Esophagus squamous epithelium (tissue), 4 donors: ENCODE measurements at regions not wholly inside any gene's neighbourhood (a gene's known extent, or its start where the extent isn't known, plus 50 kb on each side); places are given as distances from the start of the nearest gene placed in this dataset.

ENCODE experiments used
- POLR2A ChIP-seq, 4 donors: fragments of 450-650 bp; IDR thresholded peaks; one replicate each; pipeline ENCODE4 v1.6.1; 2017; ENCODE audit warnings: antibody characterized with exemption in 4 of 4, mild to moderate bottlenecking in 4 of 4, moderate library complexity in 3 of 4
- TF ChIP-seq, protein P1 (sequence below), 6 experiments: fragments of 450-650 bp in 4 of 6; fragments of 200-600 bp in 2 of 6; sonication (generic) in 2 of 6; IDR thresholded peaks; one replicate each; pipeline ENCODE4 v1.5.1; 2016 to 2019; ENCODE audit warnings: antibody characterized with exemption in 6 of 6, mild to moderate bottlenecking in 4 of 6, moderate library complexity in 4 of 6

DNA sequence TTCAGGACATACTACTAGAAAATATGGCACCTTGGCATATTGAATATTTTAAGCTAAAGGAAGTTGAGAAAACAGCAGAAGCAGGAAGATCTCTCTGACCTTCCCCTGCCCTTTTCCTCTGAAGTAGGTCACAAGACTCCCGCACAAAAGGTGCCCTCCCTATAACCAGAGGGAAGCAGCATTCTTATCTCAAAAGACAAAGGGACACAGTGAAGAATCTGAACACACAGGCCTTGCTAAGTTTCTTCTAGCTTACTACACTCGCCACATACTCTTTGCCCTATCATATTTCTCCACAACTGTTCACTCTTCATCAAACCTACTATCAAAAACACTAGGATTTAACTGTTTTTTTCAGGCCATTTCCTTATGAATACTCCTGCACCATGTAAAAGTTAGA is 151.2 kb downstream of the ELOVL4 start:
- TF ChIP-seq, protein P1, sequence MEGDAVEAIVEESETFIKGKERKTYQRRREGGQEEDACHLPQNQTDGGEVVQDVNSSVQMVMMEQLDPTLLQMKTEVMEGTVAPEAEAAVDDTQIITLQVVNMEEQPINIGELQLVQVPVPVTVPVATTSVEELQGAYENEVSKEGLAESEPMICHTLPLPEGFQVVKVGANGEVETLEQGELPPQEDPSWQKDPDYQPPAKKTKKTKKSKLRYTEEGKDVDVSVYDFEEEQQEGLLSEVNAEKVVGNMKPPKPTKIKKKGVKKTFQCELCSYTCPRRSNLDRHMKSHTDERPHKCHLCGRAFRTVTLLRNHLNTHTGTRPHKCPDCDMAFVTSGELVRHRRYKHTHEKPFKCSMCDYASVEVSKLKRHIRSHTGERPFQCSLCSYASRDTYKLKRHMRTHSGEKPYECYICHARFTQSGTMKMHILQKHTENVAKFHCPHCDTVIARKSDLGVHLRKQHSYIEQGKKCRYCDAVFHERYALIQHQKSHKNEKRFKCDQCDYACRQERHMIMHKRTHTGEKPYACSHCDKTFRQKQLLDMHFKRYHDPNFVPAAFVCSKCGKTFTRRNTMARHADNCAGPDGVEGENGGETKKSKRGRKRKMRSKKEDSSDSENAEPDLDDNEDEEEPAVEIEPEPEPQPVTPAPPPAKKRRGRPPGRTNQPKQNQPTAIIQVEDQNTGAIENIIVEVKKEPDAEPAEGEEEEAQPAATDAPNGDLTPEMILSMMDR (IDR thresholded peaks at IDR 0.05), result no peak
- TF ChIP-seq POLR2A (IDR thresholded peaks at IDR 0.05), result no peak
